ENCODE measurements at regions not wholly inside any gene's neighbourhood (a gene's known extent, or its start where the extent isn't known, plus 50 kb on each side); places are given as distances from the start of the nearest gene placed in this dataset.

DNA sequence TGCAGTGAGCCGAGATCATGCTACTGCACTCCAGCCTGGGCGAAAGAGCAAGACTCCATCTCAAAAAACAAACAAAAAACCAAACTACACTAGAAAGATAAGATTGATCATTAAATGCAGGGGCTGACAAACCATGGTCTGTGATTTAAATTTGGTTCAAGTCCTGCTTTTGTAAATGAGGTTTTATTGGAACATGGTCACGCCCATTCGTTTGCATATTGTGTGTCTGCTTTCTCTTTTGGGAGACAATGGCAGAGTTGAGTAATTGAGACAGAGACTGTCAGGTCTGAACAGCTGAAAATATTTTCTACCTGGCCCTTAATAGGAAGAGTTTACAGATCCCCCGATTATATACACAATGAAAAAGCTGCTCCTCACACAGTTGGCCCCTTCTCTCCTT, 235.5 kb upstream of the EEF2KMT start:
- Histone ChIP-seq H3K27ac (ENCODE audit: low read depth, low read length) (no peak overlapping the region), H3K4me3 (ENCODE audit: low read depth, low read length) (no peak overlapping the region), H3K9me3 (ENCODE audit: control insufficient read depth, insufficient read depth, low read length) (peaks cover 27% of the 10 kb centered on the region), H3K27me3 (ENCODE audit: control insufficient read depth, insufficient read depth, low read length) (no peaks in the 10 kb centered on the region)
- TF ChIP-seq CTCF (IDR thresholded peaks at IDR 0.05; ENCODE audit: low read depth, low read length): no peak
- CTCF ChIA-PET: no interaction called here
- POLR2A ChIA-PET: no interaction called here
- no peak for DNase-seq (ENCODE audit: low read depth, low spot score)

DNA sequence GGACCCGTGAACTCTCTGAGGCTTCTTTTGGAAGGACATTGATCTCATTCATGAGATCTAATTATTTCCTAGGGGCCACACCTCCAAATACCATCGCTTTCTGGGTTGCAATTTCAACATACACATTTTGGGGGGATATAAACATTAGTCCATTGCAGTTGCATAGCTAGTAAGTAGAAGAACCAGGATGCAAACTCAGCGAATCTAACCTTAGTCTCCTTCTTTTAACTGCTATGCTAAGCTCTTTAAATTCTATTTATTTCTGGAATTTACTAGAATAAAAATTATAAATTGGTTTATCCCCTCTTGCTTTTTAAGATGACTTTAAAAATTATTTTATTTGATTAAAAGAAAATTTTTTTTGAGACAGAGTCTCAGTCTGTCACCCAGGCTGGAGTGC, 232.5 kb upstream of the EEF2KMT start:
- TF ChIP-seq CTCF (IDR thresholded peaks at IDR 0.05; ENCODE audit: low read depth, low read length): no peak
- no peak for DNase-seq (ENCODE audit: low read depth, low spot score)
- Histone ChIP-seq H3K4me3 (ENCODE audit: low read depth, low read length) (no peak overlapping the region), H3K27me3 (ENCODE audit: control insufficient read depth, insufficient read depth, low read length) (no peaks in the 10 kb centered on the region), H3K27ac (ENCODE audit: low read depth, low read length) (no peak overlapping the region), H3K9me3 (ENCODE audit: control insufficient read depth, insufficient read depth, low read length) (peaks cover 10% of the 10 kb centered on the region)
- CTCF ChIA-PET: no interaction called here
- POLR2A ChIA-PET: no interaction called here

DNA sequence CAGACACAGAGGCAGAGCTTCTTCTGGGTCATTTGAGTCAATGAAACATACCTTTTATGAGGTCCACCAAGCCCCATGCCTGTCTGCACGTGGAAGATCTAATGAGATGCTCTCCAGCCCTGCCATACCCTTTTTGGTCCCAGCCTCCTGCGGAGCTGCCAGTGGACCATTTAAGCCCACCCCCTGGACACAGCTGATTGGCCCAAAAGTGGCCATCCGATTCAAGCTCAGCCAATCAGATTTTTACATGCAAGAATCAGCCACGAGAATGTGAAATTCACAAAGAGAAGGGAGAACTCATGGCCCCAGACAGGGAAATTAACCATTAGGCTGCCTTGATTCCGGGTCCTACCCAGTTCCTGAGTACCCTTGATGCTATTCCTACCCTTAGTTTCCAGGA, 231.0 kb upstream of the EEF2KMT start:
- CTCF ChIA-PET: no interaction called here
- TF ChIP-seq CTCF (IDR thresholded peaks at IDR 0.05; ENCODE audit: low read depth, low read length): no peak
- POLR2A ChIA-PET: no interaction called here
- no peak for DNase-seq (ENCODE audit: low read depth, low spot score)
- Histone ChIP-seq H3K9me3 (ENCODE audit: control insufficient read depth, insufficient read depth, low read length) (peaks cover 15% of the 10 kb centered on the region), H3K27me3 (ENCODE audit: control insufficient read depth, insufficient read depth, low read length) (no peaks in the 10 kb centered on the region), H3K27ac (ENCODE audit: low read depth, low read length) (no peak overlapping the region), H3K4me3 (ENCODE audit: low read depth, low read length) (no peak overlapping the region)

- ChIA-PET POLR2A (no interaction called here), CTCF (no interaction called here)
- TF ChIP-seq CTCF (IDR thresholded peaks at IDR 0.05; ENCODE audit: low read depth, low read length): no peak
- H3K27me3 ChIP-seq (ENCODE audit: control insufficient read depth, insufficient read depth, low read length): no peaks in the 10 kb centered on the region
- peaks cover 29% of the 10 kb centered on the region for H3K9me3 ChIP-seq (ENCODE audit: control insufficient read depth, insufficient read depth, low read length)
- DNase-seq (ENCODE audit: low read depth, low spot score): no peak
- H3K4me3 ChIP-seq (ENCODE audit: low read depth, low read length): no peak overlapping the region
- no peak overlapping the region for H3K27ac ChIP-seq (ENCODE audit: low read depth, low read length)
Observed at GRCh38 chr16:5326395-5326794, 228.8 kb upstream of the EEF2KMT start.

DNA sequence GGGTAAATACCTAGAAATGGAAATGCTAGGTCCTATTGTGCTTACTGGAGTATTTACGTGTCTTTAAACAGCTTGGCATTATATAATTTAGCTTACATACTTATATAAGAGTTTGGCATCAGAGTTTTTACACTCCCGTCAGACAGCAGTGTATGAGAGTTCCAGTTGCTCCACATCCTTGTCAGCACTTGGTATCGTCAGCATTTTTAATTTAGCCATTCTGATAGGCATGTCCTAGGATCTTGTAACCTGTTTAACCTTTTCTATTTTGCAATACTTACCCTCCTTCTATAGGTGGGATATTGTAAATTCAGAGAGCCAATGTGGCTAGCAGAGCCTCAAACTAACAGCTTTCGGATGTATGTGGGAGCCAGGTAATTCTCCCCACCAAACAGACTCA, 228.3 kb upstream of the EEF2KMT start:
- CTCF ChIA-PET: no interaction called here
- POLR2A ChIA-PET: no interaction called here

More for the DNA sequence above, 228.3 kb upstream of the EEF2KMT start:
- no peak overlapping the region for H3K27ac ChIP-seq (ENCODE audit: low read depth, low read length)
- no peaks in the 10 kb centered on the region for H3K27me3 ChIP-seq (ENCODE audit: control insufficient read depth, insufficient read depth, low read length)
- no peak for TF ChIP-seq CTCF (IDR thresholded peaks at IDR 0.05; ENCODE audit: low read depth, low read length)
- peaks cover 34% of the 10 kb centered on the region for H3K9me3 ChIP-seq (ENCODE audit: control insufficient read depth, insufficient read depth, low read length)
- DNase-seq (ENCODE audit: low read depth, low spot score): no peak
- no peak overlapping the region for H3K4me3 ChIP-seq (ENCODE audit: low read depth, low read length)
